Activated CD4-positive, alpha-beta T cell treated with anti-CD3 and anti-CD28 coated beads, Interleukin-2, amount 50 U/mL, for 16 hours (primary cell): ENCODE measurements at regions not wholly inside any gene's neighbourhood (a gene's known extent, or its start where the extent isn't known, plus 50 kb on each side); places are given as distances from the start of the nearest gene placed in this dataset.

Source experiments
- DNase-seq: peaks from one replicate; pipeline ENCODE4 v3.0.0-alpha.2; 2020

DNA sequence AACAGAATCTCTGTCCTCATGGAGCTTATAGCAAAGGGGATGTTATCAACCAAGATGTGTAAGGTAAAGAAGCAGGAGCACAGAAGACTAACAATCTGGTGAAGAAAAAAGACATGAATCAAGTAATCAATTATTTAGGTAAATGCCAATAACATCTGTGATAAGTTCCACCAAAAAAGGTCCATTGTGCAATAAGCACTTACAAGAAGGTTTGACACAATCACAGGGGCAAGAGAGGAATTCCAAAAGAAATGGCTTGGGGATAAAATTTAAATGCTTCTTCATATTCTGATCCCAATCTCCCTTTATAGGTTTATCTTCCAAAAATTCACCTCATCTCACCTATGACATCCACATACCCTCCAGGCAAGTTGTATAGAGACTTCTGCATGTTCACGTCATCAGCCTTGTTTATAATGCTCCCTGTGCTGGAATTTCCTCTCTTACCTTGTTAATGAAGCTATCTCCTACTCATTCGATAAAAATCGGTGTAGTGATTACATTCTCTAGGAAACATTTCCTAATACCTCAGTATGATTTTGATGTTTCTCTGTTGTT is 53.6 kb upstream of the DPT start:
- DNase-seq: no peak

DNA sequence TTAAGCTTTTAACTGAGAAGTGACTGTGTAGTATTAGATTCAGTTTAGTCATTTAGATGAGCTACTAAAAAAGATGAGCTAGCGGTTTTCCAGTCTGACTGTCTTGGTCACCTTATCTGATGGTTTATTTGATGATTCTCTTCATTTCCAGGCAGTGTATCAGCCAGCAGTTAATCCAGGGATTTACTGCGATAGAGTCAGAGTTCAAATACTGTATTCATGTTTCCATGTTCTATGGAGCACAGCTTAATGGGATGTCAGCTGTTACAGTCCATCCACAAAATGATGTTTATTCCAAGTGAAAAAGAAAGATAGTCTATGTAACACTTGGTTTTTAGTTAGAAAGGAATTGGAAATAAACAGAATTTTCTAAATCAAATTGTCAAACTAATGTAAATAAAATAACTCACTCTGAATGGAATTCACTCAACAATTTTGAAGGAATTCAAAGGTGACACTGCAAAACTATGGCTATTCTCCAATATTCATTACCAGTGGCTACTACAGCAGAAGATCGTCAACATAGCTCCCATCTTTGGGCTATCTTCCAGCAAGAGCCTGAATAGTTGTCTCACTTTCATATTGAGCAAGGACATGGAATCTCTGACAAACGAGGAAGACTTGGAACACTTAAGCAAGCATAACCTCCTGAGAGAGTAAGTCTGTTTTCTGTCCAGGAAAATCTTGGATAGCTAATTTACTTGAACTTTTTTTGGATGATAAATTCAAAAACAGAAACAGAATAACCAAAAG is 54.6 kb upstream of the DPT start:
- no peak for DNase-seq

DNA sequence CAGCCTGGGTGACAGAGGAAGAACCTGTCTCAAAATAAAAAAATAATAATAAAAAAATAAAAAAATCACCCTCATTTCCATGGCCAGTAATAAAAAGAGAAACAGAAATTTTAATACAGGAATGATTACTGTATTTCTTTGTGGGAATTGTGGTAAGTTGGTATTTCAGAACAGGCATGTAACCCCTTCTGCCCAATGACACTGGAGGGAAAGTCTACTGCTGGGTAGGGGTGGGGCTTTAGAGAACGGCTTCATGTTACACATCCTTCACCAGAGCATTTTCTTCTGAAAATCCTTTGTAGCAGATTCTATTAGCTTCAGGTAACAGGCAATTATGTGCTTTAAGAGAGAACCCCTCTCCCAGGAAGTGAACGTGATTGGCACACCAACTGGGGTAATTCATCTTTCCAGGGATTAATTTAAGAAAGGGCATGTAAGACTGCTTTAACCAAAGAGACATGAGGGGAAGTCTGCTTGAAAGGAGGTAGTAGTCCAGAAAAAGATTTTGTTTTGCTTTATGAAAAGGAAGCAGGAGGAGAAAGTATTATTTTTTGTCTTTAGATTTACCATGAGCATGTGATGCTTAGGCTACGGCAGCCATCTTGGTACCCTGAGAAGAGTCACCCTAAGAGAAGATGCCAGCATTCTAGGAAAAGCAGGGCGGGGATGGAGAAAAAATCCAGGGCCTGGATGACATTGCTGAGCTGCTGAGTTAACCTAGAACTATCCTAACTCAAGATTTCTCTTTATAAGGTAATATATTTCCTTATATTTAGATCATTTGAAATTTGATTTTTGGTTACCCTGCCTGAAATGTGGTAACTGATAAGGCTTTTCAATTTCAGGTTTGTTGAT is 57.7 kb upstream of the DPT start:
- no peak for DNase-seq

GRCh38 chr1:168788258-168788657 is 59.3 kb upstream of the DPT start:
- DNase-seq: no peak

- no peak for DNase-seq
These were observed 60.5 kb upstream of the DPT start for GRCh38 chr1:168789501-168789900.

- no peak for DNase-seq
These were observed 63.1 kb upstream of the DPT start for GRCh38 chr1:168792142-168792541.

GRCh38 chr1:168792592-168793125 is 63.7 kb upstream of the DPT start:
- no peak for DNase-seq

DNA sequence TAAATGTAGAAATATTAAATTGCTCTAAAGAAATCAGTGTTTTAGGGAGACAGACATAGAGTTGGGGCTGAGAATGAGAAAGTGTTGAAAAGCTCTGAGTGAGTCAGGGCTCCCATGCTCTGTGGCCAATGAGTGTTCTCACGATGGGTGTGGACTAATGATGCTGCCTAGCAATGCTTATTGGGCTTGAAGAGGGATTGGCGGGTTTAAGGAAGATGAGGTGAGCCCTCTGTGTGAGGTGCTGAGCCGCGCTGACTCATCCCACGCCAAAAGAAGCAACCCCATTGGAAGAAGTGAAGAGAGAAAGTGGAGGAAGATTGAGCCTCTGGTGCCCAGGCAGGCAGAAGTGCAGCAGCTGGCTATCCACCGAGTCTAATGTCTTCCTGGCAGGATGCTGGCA is 65.1 kb upstream of the DPT start:
- no peak for DNase-seq

DNA sequence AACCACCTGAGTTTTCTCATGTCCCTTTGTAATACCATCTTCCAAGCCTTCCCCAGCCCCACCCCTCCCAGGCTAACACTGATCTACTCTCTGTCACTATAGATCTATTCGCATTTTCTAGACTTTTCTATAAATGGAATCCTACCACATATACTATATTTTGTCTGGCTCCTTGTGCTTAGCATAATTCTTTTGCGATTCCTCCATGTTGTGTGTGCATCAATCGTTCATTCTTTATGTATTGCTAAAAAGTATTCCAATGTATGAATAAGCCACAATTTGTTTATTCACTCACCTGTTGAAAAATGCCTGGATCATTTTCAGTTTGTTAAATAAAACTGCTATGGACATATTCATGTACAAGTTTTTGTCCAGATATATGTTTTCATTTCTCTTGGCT is 66.7 kb upstream of the DPT start:
- no peak for DNase-seq

DNA sequence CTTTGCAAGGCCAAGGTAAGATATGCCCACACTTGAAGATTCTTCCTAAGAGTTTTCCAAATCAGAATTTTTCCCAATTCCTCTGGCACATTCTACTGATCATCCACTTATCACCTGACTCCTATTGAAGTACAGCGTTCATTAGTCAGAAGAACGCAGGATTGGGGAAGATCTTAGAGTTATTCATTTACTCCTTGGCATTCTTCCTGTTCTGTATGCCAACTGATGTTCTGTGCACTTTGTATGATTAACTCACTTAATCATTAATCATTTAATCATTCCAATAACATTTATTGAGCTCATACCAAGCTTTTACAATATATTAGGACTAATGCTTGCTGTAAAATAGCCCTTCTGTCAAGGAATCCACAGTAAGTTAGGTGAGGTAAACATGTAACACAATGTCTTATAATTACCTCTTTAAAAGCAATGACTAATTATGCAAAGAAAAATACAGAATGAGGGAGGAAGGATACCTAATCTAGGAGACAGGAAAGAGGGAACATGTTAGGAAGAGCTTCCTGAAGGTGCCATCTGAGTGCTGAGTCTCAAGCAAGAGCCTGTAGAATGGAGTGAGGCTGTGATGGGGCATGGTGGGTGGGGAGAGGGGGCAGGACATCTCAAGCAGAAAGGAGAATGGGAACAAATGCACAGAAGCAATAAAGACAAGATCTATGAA is 71.1 kb upstream of the DPT start:
- DNase-seq: no peak

DNA sequence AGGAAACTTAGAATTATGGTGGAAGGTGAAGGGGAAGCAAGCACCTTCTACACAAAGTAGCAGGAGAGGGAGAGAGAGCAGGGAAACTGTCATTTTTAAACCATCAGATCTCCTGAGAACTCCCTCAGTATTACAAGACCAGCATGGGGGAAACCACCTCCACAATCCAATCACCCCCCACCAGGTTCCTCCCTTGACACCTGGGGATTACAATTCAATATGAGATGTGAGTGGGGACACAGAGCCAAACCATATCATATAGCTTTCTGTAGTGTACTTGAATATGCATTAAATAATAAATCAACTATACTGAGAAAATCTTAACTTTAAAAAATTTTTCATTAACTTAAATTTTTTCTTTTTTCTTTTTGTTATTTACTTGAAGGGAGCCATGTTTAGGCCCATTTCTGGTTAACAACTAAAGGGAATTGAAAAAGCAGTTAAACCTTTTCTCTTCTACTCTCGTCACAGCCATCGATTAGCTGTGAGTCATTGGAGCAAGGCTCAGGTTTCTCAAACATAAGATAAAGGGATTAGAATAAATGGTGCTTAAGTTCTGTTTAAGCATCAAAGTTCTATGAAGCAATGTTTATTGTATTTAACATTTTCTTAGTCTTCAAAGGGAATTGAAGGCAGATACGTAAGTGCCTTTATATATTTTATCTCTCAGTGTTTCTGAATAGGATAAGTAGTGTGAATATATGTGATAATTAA is 72.2 kb upstream of the DPT start:
- no peak for DNase-seq

DNA sequence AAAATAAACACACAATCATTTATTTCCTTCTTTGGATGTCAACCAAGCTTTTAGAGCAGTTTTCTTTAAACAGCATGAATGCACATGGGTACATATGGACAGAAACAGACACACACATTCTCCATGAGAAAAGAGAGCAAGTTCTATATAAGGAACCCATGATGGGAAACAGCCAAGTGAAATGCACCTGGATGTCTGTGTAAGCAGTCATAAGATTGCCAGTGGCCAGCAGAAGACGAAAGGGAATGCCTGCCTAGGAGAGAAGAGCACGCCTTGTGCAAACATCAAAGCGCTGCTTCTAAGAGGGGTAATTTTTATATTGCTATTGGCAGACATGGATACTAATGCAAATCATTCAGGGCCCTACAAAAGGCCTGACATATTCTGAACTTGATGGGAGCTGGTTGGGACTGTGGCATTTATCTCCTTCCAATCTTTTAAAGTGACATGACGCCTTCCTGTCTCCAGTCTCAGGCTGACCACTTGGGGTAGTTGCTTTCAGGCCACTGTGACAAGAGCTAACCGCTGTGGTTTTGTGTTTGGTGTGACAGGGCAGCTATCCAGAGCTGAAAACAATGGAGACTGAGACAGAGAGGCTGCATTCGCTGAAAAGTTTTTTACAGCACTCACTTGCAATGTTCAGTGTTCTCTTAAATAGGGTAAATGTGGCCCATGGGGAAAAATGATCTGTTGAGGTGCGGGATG is 75.0 kb upstream of the DPT start:
- DNase-seq: no peak

DNA sequence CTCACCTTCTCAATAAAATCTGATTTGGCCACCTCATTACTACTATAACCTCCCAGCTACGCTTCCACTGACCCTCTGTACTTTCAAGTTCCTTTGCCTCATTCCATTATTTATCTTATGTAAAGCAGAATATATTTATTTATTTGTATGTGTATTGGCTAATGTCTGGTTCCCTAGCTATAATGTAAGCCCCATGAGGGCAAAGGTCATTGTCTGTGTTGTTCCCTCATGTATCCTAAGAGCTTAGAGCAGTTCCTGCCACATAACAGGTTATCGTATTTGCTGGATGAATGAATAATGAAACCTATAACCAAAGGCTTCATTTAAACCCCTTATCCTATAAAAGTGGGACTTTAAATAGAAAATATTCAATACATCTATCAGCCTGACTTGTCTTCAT is 77.9 kb upstream of the DPT start:
- DNase-seq: no peak

GRCh38 chr1:168811176-168811575 is 82.2 kb upstream of the DPT start:
- no peak for DNase-seq

DNA sequence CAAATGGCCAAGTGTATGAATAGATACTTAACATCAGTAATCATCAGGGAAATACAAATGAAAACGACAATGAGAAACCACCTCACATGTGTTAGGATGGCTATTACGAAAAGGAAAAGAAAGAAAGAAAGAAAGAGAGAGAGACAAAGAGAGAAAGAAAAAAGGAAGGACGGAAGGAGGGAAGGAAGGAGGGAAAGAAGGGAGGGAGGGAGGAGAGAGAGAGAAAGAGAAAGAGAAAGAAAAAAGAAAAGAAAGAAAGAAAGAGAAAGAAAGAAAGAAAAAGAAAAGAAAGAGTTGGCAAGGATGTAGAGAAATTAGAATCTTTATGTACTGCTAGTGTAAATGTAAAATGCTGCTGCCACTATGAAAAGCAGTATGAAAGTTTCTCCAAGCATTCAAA is 90.7 kb upstream of the DPT start:
- DNase-seq: no peak

GRCh38 chr1:168821434-168821833 is 92.4 kb upstream of the DPT start:
- DNase-seq: no peak

DNA sequence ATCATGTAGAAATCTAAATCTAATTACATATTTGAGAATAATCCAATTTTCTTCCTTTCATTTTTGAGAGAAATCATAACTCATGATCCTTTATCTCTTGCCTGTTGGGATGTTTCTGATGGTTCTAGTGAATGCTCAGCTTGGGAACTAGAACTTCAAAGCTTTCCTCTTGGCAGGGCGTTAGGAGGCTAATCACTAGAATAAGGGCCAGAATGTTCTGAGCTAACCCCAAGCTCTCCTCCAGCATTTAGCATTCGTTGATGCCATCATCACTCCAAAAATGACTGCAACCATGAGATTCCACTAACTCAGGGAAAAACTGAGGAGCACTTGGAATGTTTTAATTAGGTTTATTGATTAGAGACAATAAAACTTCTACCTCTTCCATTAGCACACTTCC is 93.9 kb upstream of the DPT start:
- no peak for DNase-seq

GRCh38 chr1:168823988-168824387 is 95.0 kb upstream of the DPT start:
- no peak for DNase-seq

GRCh38 chr1:168824418-168825065 is 95.5 kb upstream of the DPT start:
- no peak for DNase-seq

DNA sequence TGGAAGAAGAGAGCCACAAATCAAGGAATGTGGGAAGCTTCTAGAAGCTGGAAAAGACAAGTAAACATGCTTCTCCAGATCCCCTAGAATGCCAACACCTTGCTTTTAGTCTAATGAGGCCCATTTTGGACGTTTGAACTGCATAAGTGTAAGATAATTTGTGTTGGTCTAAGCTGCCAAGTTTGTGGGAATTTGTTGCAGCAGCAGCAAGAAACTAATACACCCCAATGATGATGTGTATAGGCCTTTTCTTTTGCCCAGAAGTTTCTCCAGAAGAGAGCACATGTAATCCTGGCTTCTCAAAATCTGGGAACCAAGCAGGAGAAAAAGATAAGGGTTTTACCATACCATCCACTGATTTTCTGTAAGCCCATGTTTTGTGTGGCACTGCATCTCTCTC is 96.1 kb upstream of the DPT start:
- DNase-seq: no peak

DNA sequence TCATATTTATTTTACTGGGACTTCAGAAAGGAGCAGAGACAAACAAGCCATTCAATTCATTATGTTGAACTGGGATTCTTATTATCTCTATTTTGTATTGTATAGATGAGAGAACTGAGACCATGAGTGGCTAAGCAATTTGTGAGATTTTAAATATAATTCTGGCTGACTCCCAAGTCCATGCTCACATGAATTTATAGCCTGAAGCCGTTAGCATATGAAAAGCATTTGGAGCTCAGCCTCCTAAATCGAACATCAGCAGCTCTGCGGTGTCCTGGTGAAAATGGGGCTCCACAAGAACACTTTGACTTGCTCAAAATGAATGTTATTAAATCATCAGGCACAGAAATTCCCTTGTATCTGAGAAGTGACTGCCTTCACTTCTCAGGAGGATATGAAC is 96.8 kb upstream of the DPT start:
- no peak for DNase-seq
